ENCODE measurements at regions not wholly inside any gene's neighbourhood (a gene's known extent, or its start where the extent isn't known, plus 50 kb on each side); places are given as distances from the start of the nearest gene placed in this dataset.
"Not testable (repeated sequence)": the region's sequence is repeated elsewhere in the genome, so short reads cannot be mapped to it uniquely, and the experiment has no call there.

DNA sequence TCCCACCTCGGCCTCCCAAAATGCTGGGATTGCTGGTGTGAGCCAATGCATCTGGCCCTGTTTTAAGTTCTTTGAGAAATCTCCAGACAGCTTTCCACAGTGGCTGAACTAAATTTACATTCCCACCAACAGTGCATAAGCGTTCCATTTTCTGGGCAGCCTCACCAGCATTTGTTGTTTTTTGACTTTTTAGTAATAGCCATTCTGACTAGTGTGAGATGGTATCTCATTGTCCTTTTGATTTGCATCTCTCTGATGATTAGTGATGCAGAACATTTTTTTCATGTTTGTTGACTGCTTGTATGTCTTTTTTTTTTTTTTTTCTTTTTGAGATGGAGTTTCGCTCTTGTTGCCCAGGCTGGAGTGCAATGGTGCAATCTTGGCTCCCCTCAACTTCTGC lies 117.4 kb upstream of the TBX3 start:
- TF ChIP-seq YY1 (IDR thresholded peaks at IDR 0.05); CTCF (IDR thresholded peaks at IDR 0.05; ENCODE audit: low read depth, low read length, missing input control); JUND (IDR thresholded peaks at IDR 0.05); SP1 (IDR thresholded peaks at IDR 0.05); GABPA (IDR thresholded peaks at IDR 0.05 in 1 of 2, conservative IDR thresholded peaks at IDR 0.05 in 1 of 2); ZBTB33 (IDR thresholded peaks at IDR 0.05); RXRA (IDR thresholded peaks at IDR 0.05); MAX (IDR thresholded peaks at IDR 0.05); TAF1 (conservative IDR thresholded peaks at IDR 0.05); RAD21 (IDR thresholded peaks at IDR 0.05); FOXA1 (IDR thresholded peaks at IDR 0.05); HNF4G (IDR thresholded peaks at IDR 0.05): not testable (repeated sequence)
- TF ChIP-seq, protein P1, sequence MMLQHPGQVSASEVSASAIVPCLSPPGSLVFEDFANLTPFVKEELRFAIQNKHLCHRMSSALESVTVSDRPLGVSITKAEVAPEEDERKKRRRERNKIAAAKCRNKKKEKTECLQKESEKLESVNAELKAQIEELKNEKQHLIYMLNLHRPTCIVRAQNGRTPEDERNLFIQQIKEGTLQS (IDR thresholded peaks at IDR 0.05) = not testable (repeated sequence)
- TF ChIP-seq, protein P2, sequence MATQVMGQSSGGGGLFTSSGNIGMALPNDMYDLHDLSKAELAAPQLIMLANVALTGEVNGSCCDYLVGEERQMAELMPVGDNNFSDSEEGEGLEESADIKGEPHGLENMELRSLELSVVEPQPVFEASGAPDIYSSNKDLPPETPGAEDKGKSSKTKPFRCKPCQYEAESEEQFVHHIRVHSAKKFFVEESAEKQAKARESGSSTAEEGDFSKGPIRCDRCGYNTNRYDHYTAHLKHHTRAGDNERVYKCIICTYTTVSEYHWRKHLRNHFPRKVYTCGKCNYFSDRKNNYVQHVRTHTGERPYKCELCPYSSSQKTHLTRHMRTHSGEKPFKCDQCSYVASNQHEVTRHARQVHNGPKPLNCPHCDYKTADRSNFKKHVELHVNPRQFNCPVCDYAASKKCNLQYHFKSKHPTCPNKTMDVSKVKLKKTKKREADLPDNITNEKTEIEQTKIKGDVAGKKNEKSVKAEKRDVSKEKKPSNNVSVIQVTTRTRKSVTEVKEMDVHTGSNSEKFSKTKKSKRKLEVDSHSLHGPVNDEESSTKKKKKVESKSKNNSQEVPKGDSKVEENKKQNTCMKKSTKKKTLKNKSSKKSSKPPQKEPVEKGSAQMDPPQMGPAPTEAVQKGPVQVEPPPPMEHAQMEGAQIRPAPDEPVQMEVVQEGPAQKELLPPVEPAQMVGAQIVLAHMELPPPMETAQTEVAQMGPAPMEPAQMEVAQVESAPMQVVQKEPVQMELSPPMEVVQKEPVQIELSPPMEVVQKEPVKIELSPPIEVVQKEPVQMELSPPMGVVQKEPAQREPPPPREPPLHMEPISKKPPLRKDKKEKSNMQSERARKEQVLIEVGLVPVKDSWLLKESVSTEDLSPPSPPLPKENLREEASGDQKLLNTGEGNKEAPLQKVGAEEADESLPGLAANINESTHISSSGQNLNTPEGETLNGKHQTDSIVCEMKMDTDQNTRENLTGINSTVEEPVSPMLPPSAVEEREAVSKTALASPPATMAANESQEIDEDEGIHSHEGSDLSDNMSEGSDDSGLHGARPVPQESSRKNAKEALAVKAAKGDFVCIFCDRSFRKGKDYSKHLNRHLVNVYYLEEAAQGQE (IDR thresholded peaks at IDR 0.05) = not testable (repeated sequence)

Data from liver (tissue), 3 donors.